Gastrocnemius medialis (tissue), 4 donors: ENCODE measurements at regions not wholly inside any gene's neighbourhood (a gene's known extent, or its start where the extent isn't known, plus 50 kb on each side); places are given as distances from the start of the nearest gene placed in this dataset.

Experiments used
- POLR2A ChIP-seq, 2 donors: fragments of 450-650 bp; IDR thresholded peaks; one replicate each; pipeline ENCODE4 v1.6.1; 2017; ENCODE audit warnings: antibody characterized with exemption in 2 of 2, mild to moderate bottlenecking in 2 of 2, moderate library complexity in 2 of 2
- TF ChIP-seq, protein P1 (sequence below), 5 experiments: fragments of 450-650 bp in 3 of 5; fragments of 200-600 bp in 2 of 5; sonication (generic) in 2 of 5; IDR thresholded peaks in 4 of 5; conservative IDR thresholded peaks in 1 of 5; 1 replicate in 4 of 5; 2 replicates in 1 of 5; pipeline ENCODE4 v1.5.1; 2016 to 2019; ENCODE audit warnings: antibody characterized with exemption in 5 of 5, mild to moderate bottlenecking in 3 of 5, moderate library complexity in 3 of 5

GRCh38 chr6:81895511-81896185 lies 143.2 kb upstream of the TENT5A start:
- no peak for TF ChIP-seq POLR2A (IDR thresholded peaks at IDR 0.05)
- TF ChIP-seq, protein P1, sequence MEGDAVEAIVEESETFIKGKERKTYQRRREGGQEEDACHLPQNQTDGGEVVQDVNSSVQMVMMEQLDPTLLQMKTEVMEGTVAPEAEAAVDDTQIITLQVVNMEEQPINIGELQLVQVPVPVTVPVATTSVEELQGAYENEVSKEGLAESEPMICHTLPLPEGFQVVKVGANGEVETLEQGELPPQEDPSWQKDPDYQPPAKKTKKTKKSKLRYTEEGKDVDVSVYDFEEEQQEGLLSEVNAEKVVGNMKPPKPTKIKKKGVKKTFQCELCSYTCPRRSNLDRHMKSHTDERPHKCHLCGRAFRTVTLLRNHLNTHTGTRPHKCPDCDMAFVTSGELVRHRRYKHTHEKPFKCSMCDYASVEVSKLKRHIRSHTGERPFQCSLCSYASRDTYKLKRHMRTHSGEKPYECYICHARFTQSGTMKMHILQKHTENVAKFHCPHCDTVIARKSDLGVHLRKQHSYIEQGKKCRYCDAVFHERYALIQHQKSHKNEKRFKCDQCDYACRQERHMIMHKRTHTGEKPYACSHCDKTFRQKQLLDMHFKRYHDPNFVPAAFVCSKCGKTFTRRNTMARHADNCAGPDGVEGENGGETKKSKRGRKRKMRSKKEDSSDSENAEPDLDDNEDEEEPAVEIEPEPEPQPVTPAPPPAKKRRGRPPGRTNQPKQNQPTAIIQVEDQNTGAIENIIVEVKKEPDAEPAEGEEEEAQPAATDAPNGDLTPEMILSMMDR (IDR thresholded peaks at IDR 0.05 in 4 of 5, conservative IDR thresholded peaks at IDR 0.05 in 1 of 5): no peak
